HepG2 (cell line): ENCODE measurements at regions not wholly inside any gene's neighbourhood (a gene's known extent, or its start where the extent isn't known, plus 50 kb on each side); places are given as distances from the start of the nearest gene placed in this dataset.

Source experiments
- ATAC-seq: fragments of 200-7000 bp; cut with Tn5 transposase; 3 replicates; pipeline ENCODE4 v1.9.1; 2020; ENCODE audit warnings: mild to moderate bottlenecking, moderate library complexity
- BruUV-seq: library from RNA; stranded (reverse); fragments of 400-500 nt; replicated peaks from 2 replicates; lab custom pipeline; 2021; lab: Mats Ljungman, UMichigan
- CTCF ChIA-PET: fragments of 300-600 bp; formaldehyde crosslinking; extraction: SDS; loops from one replicate; lab custom pipeline; 2021; ENCODE audit warnings: low total read pairs, inconsistent platforms, low intra/inter-chr PET ratio; lab: Yijun Ruan, JAX
- POLR2A ChIA-PET: fragments of 350-600 bp; sonication (Branson Sonifier 250); formaldehyde crosslinking; loops from one replicate; lab custom pipeline; 2020; ENCODE audit warnings: antibody characterized with exemption, inconsistent platforms; lab: Yijun Ruan, JAX
- DNase-seq: peaks from one replicate; pipeline ENCODE4 v3.0.0-alpha.2; 2015; ENCODE audit warnings: low spot score
- FAIRE-seq: peaks from 3 replicates; lab custom pipeline; 2011; peaks lifted over from hg19 to GRCh38; lab: Jason Lieb, UNC
- H2AFZ ChIP-seq: one replicate; pipeline ENCODE4 v1.6.1; 2011; ENCODE audit warnings: low read length, inconsistent platforms
- H3K27ac ChIP-seq: fragments of 300-600 bp; 3 replicates; pipeline ENCODE4 v1.8.0; 2011; ENCODE audit warnings: mixed run types, mild to moderate bottlenecking, mixed read lengths, low read length, inconsistent platforms; ENCODE audit not compliant: insufficient read depth; ENCODE audit errors: extremely low read length
- H3K27me3 ChIP-seq, 2 experiments: fragments of 200-600 bp in 1 of 2; 2 replicates in 1 of 2; 3 replicates in 1 of 2; pipeline versions ENCODE4 v1.6.0 to v1.8.0; 2011; ENCODE audit warnings: low read length in 2 of 2, mild to moderate bottlenecking in 2 of 2, moderate library complexity in 2 of 2, inconsistent platforms in 1 of 2; ENCODE audit not compliant: insufficient read depth in 2 of 2, control insufficient read depth in 1 of 2
- H3K36me3 ChIP-seq, 2 experiments: fragments of 200-600 bp in 1 of 2; replicated peaks in 1 of 2; 2 replicates in 1 of 2; 3 replicates in 1 of 2; pipeline versions ENCODE4 v1.5.1 to v1.8.0; 2011; ENCODE audit warnings: low read length in 2 of 2, inconsistent platforms in 1 of 2; ENCODE audit not compliant: insufficient read depth in 2 of 2, control insufficient read depth in 1 of 2
- H3K4me1 ChIP-seq: 2 replicates; pipeline ENCODE4 v1.5.1; 2012; ENCODE audit warnings: low read length, inconsistent platforms; ENCODE audit not compliant: insufficient read depth
- H3K4me2 ChIP-seq: 2 replicates; pipeline ENCODE4 v1.6.0; 2011; ENCODE audit warnings: low read depth, low read length, inconsistent platforms
- H3K4me3 ChIP-seq, 3 experiments: fragments of 200-600 bp in 1 of 3; sonication (generic), shearing (Covaris generic) in 1 of 3; replicated peaks in 1 of 3; 2 replicates each; pipeline ENCODE4 v1.5.1; 2011 to 2016; ENCODE audit warnings: low read length in 3 of 3, inconsistent platforms in 2 of 3, low read depth in 2 of 3, mild to moderate bottlenecking in 2 of 3, control low read depth in 1 of 3, mixed read lengths in 1 of 3; ENCODE audit not compliant: insufficient read depth in 1 of 3
- H3K79me2 ChIP-seq: one replicate; pipeline ENCODE4 v1.6.1; 2011; ENCODE audit warnings: low read length, inconsistent platforms; ENCODE audit not compliant: insufficient read depth
- H3K9ac ChIP-seq: 2 replicates; pipeline ENCODE4 v1.6.0; 2011; ENCODE audit warnings: mild to moderate bottlenecking, low read depth, low read length, inconsistent platforms; ENCODE audit not compliant: insufficient read depth
- H3K9me3 ChIP-seq: 2 replicates; pipeline ENCODE4 v1.5.1; 2012; ENCODE audit warnings: mild to moderate bottlenecking, low read length
- H4K20me1 ChIP-seq: 2 replicates; pipeline ENCODE4 v1.6.0; 2011; ENCODE audit warnings: inconsistent platforms, mild to moderate bottlenecking, low read length, moderate library complexity; ENCODE audit not compliant: insufficient read depth
- EZH2 ChIP-seq: conservative IDR thresholded peaks from 2 replicates; pipeline ENCODE4 v1.6.1; 2012; ENCODE audit warnings: mild to moderate bottlenecking, low read depth, low read length, moderate library complexity
- GZF1 ChIP-seq: sonication (generic); formaldehyde crosslinking; IDR thresholded peaks from 2 replicates; pipeline ENCODE4 v1.5.1; 2020; ENCODE audit warnings: mild to moderate bottlenecking, missing genetic modification reagents
- HDAC1 ChIP-seq: sonication (generic); formaldehyde crosslinking; IDR thresholded peaks from 2 replicates; pipeline ENCODE4 v1.5.1; 2020; ENCODE audit warnings: mild to moderate bottlenecking, missing genetic modification reagents
- JUN ChIP-seq: sonication (generic); formaldehyde crosslinking; IDR thresholded peaks from 2 replicates; pipeline ENCODE4 v1.4.0; 2020; ENCODE audit warnings: mild to moderate bottlenecking, missing genetic modification reagents
- MIER3 ChIP-seq: IDR thresholded peaks from 2 replicates; pipeline ENCODE4 v1.6.1; 2016; ENCODE audit warnings: missing compliant biosample characterization, borderline replicate concordance
- SIN3B ChIP-seq: fragments of 150-350 bp; IDR thresholded peaks from 2 replicates; pipeline ENCODE4 v1.6.1; 2014; ENCODE audit warnings: low read length
- SRF ChIP-seq: IDR thresholded peaks from 2 replicates; pipeline ENCODE4 v1.6.1; 2011; ENCODE audit warnings: mild to moderate bottlenecking, low read depth, low read length, moderate library complexity
- ZNF530 ChIP-seq: sonication (generic); formaldehyde crosslinking; IDR thresholded peaks from 2 replicates; pipeline ENCODE4 v1.5.0; 2020; ENCODE audit warnings: low read depth, mild to moderate bottlenecking, missing genetic modification reagents
- ZNF558 ChIP-seq: sonication (generic); formaldehyde crosslinking; IDR thresholded peaks from 2 replicates; pipeline ENCODE4 v1.9.0; 2022; ENCODE audit warnings: mild to moderate bottlenecking, missing genetic modification reagents, borderline replicate concordance
- ZNF644 ChIP-seq: IDR thresholded peaks from 2 replicates; pipeline ENCODE4 v1.6.1; 2016; ENCODE audit warnings: low read depth
- ZNF790 ChIP-seq: sonication (generic); formaldehyde crosslinking; IDR thresholded peaks from 2 replicates; pipeline ENCODE4 v1.8.0; 2022; ENCODE audit warnings: missing genetic modification reagents, mild to moderate bottlenecking, borderline replicate concordance
- ZSCAN21 ChIP-seq: sonication (generic); formaldehyde crosslinking; IDR thresholded peaks from 2 replicates; pipeline ENCODE4 v1.8.0; 2022; ENCODE audit warnings: mild to moderate bottlenecking, missing genetic modification reagents, moderate library complexity, borderline replicate concordance
- WGBS: methylation state at CpG from one replicate; pipeline ENCODE4 v1.1.6; 2017; ENCODE audit warnings: low lambda C conversion rate; 5-methylcytosine and 5-hydroxymethylcytosine counted together
- in situ Hi-C: cut with HindIII; loops from 2 replicates; pipeline ENCODE4 v1.10.0; 2017; ENCODE audit warnings: low pct_unique_long_range_greater_than_20kb; ENCODE audit not compliant: extremely low pct_ligation_motif_present
- intact Hi-C: fragments of 100-400 bp; cut with micrococcal nuclease; formaldehyde crosslinking; loops from one replicate; pipeline ENCODE4 v1.10.0; 2022; ENCODE audit not compliant: unreplicated experiment

- Histone ChIP-seq H3K79me2 (no peaks in the 10 kb centered on the region), H3K36me3 (no peaks in the 10 kb centered on the region), H3K27ac (no peak overlapping the region), H3K4me2 (no peak overlapping the region), H3K4me3 (no peak overlapping the region), H3K9ac (no peak overlapping the region), H3K9me3 (no peaks in the 10 kb centered on the region), H4K20me1 (no peaks in the 10 kb centered on the region), H3K4me1 (no peaks in the 10 kb centered on the region), H2AFZ (no peak overlapping the region), H3K27me3 (no peaks in the 10 kb centered on the region)
- ChIA-PET CTCF (no interaction called here), POLR2A (no interaction called here)
- intact Hi-C loops (no loop called here), in situ Hi-C loops (no loop called here)
- 50% methylated on average over 1 of the region's 2 CpGs for WGBS
- ATAC-seq: no peak
- no TSS peak for BruUV-seq
- no peak for TF ChIP-seq HDAC1 (CRISPR knock-in tag)
- TF ChIP-seq ZNF558 (CRISPR knock-in tag): no peak
- TF ChIP-seq ZNF644: no peak
- TF ChIP-seq ZNF530: no peak
- TF ChIP-seq ZSCAN21 (CRISPR knock-in tag): no peak
- no peak for TF ChIP-seq JUN
- TF ChIP-seq GZF1: no peak
- no peak for TF ChIP-seq MIER3 (CRISPR knock-in tag)
- TF ChIP-seq SIN3B: no peak
- TF ChIP-seq EZH2: no peak
- no peak for TF ChIP-seq SRF
- no peak for TF ChIP-seq ZNF790 (CRISPR knock-in tag)
- no peak for DNase-seq
- FAIRE-seq: no peak
Measured at GRCh38 chr4:79258614-79259176, 67.2 kb downstream of the NAA11 start.
